SK-MEL-5 (cell line): ENCODE measurements at regions not wholly inside any gene's neighbourhood (a gene's known extent, or its start where the extent isn't known, plus 50 kb on each side); places are given as distances from the start of the nearest gene placed in this dataset.

Experiments
- DNase-seq: peaks from one replicate; pipeline ENCODE4 v3.0.0-alpha.2; 2016; ENCODE audit warnings: low read depth, low spot score
- in situ Hi-C: cut with HindIII; loops from 2 replicates; pipeline ENCODE4 v1.10.0; 2016; ENCODE audit warnings: low sequenced_read_pairs, high pct_unique_total_duplicates, low pct_unique_long_range_greater_than_20kb

DNA sequence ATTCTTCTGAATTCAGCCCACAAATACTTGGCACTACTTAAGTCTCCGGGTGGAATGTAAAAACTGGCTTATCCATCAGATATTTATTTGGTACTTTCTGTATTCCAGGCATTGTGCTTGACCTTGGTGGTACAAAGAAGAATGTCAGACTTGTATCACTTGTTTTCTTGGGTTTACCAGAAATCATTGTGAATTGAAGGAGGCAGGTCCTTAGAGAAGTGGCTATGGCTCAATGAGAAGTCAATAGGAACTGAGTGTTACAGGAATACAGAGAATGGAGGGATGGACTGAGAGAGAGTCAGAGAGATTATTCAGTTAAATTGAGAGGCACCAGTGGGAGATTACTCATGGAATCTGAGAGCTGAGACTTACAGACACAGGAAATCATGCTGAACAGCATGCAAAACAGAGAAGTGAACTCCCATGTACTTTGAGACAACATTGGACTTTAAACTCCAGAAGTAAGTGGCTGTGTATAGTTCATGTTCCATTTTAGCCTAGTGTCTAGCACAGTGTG is 704.1 kb downstream of the CDH11 start:
- in situ Hi-C loops, result no loop called here
- DNase-seq, result no peak

DNA sequence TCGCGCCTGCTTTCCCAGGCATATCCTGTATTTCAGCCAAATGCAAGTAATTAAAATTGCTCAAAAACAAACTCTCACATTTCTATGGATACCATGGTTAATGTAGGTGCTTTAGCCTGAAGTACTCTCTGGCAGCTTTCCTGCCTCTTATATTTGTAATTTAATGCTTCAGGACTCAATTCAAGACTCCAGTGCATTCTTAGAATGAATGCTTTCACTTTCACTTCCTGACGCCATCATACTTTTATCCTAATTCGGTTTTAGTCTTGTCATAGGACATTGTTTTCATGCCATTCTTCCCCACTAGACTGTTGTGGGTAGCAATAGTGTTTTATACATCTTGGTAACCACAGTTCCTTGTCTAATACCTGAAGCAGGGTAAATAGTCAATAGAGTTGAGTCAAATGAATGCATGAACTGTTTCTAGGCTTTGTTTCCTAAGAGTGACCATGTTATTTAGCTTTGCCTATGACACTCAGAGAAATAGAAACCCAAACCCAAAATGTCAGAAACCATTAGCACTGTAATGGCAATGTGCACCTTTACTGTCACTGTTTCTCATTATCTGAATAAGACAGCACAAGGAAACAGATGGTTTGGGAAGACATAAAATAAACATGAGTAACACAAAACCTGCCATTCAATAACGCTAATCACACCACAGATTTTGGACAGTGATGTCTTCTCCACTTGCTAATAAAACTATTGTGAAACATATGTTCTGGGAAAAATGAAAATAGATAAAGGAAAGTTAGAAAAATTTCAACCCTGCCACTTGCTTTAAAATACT is 705.5 kb downstream of the CDH11 start:
- DNase-seq, result peak; percentile 24
- in situ Hi-C loops, result no loop called here

DNA sequence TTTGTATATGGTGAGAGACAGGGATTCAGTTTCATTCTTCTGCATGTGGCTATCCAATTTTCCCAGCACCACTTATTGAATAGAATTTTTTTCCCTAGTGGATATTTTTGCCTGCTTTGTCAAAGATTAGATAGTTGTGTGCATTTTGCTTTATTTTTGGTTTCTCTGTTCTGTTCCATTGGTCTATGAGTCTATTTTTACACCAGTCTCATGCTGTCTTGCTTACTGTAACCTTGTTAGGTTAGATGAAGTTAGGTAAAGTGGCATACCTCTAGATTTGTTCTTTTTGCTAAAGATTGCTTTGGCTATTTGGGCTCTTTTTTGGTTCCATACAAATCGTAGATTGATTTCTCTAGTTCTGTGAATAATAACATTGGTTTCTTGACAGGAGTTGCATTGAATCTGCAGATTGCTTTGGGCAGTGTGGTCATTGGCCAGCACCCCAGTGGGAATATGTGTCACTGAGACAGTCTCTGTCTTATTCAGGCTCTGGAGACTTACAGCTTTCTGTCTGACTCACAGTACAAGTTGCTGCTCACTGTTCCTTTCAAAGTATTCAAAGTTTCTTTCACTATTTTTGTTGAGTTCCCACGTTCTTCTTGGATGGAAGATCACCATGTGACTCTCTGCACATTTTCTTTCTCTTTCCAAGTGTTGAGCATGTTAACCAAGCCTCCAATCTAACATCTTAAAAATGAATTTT is 709.1 kb downstream of the CDH11 start:
- DNase-seq, result peak; percentile 52
- in situ Hi-C loops, result no loop called here

DNA sequence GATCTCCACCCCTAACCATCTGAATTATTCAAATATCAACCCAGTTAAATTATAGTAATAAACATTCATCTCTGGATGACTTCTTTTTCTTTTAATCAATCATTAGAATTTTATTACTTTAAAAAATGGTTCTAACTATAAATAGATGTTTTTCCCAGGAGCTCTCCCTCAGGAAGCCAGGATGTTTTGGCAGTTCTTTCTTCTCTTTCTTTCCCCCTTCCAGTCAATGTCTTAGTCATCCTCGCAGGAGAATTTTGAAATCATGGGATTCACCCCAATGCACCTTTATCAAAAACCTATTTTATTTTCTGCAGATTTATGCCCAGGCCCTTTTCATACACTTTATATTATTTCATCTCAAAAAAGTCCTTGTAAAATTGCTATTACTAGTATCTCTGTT is 711.6 kb downstream of the CDH11 start:
- in situ Hi-C loops, result no loop called here
- DNase-seq, result no peak

DNA sequence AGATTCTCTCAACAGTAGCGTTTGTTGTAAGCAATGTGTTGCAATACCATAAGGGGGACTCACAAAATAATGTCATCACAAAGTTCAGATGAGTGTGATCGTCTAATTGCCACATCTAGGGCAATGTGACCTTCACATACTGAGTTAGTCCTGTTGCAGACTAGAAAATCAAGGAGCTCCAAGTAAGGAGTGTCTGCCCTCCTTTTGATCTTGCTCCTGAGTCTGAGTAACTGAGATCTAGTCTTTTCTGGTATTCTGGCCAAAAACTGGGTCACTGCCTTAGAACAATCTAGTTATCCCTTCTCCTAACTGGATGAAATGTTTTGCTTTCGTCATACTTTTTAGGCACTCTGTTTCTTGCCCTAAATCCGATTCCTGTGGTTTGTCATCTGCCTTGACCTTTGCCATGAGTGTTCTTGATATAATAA is 712.1 kb downstream of the CDH11 start:
- DNase-seq, result peak; percentile 2
- in situ Hi-C loops, result no loop called here

DNA sequence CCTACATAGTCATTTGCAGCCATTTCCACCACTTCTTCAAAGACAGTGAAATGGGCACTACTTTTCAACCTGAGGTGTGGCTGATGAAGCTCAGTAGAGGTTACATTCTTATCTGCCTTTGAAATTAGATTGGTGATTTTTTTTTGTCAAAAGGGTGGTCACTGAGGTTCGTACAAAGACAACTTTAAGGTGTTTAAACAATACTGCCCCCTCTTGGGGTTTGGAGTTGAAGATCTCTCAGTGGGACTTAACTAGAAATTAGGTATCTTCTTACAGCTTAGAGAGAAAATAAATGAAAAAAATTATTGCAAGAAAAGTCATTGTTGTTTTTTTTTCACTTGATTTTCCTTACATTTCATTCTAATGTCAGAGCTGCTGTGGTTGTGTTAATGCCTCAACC is 713.2 kb downstream of the CDH11 start:
- in situ Hi-C loops, result no loop called here
- peak; percentile 24 for DNase-seq

DNA sequence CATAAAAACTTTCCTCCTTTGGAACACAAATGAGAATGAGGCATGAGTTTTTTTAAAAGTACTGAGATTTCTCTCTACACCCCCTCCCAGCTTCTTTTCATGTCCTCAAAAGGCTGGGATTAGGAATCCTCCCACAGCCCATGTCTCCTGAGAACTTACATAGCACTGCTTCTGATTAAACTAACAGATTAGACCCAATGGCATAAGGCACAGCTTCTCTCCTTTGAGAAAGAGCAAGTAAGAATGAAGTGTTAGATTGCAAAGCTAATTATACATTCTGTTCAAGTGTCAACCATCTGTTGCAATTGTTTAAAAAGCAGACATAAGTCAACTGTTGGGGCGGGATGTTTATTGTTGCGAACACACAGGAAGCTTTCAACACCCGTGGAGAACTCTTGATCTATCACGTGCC is 715.1 kb downstream of the CDH11 start:
- DNase-seq, result no peak
- in situ Hi-C loops, result no loop called here

DNA sequence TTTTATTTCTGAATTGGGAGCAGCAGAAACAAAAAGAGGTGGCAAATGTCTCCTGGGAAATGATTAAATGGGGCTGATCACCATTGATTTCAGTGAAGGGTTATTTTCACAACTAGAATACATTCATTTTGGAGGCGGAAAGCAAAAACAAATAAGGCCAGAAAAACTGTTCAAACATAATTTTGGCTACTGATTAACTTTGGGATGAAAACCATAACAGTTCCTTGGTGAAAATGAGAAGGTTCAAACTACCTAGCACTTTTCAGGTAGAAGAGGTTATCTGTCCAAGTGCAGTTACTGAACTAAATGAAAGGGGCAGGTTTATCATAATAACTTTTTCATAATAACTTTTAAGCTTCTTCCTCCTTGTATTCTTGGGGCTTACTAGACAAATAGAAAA is 718.5 kb downstream of the CDH11 start:
- in situ Hi-C loops, result no loop called here
- DNase-seq, result no peak

DNA sequence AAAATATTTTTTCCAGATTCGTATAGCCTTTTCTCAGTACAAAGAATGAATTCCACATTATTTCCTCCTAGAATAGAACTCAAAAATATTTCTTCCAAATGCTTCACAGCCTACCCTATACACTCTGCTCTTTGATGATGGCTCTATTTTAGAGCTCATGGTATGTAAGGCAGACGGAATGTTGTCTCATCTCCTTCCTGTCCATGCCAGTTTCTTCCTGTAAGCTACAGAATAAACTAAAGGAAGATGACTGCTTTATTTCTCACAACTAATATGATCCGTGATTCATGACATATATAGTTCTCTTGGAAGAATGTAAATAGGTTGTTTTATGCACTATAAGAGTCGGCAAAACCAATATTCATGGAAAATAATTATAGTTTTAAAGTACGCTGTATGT is 723.1 kb downstream of the CDH11 start:
- no peak for DNase-seq
- in situ Hi-C loops, result no loop called here

DNA sequence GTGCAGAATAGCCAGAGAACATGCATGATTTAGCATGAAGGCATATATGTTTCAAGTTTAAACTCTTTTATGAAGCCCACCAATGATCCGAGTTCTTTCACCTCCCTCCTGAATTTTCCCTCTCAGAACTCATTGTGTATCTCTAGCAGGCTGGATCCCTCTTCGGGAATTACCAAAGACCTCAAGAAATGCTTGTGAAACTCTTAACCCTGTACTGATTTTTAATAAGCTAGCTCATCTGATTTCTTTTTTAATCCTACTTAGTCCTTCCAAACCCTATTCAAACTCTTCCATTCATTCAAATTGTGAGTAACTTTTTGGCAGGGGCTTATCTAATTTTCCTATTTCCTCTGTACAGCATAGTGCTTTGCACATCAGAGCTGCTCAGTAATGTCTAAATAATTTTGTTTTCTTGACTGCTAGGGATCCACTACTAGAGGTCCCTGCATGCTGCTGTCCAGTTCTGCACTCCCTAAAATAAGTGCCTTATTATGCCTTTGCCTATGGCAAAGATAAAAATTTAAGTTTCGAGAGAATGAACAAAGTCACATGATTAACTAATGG is 723.8 kb downstream of the CDH11 start:
- DNase-seq, result no peak
- in situ Hi-C loops, result no loop called here

DNA sequence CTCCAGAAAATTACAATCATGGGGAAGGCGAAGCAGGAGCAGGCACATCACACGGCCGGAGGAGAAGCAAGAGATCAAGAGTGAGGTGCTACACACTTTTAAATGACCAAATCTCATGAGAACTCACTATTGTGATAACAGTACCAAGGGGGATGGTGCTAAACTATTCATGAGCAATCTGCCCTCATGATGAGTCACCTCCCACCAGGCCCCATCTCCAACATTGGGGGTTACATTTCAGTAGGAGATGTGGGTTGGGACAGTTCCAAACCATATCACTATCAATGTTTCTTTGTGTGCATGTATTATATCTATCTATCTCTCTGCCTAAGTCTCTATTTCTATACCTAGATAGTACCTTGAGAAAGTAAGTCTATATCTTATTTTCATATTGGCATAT is 724.8 kb downstream of the CDH11 start:
- no peak for DNase-seq
- in situ Hi-C loops, result no loop called here

DNA sequence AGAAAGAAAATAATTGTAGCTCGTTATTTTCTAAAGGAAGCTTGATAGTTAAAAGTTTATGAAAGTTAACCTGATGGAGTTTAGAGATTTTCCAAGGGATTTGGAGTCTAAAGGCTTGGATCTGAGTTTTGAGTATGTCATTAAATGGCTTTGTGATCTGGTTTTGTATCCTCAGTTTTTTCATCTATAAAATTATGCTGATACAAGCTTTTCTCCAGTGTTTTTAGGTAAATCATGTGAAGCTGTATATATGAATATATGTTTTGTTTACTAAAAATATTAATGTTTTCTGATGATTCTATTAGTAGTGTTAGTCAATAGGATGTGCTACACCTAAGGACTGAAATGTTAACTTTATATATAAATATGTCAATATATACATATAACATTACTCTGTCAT is 727.8 kb downstream of the CDH11 start:
- DNase-seq, result no peak
- in situ Hi-C loops, result no loop called here

DNA sequence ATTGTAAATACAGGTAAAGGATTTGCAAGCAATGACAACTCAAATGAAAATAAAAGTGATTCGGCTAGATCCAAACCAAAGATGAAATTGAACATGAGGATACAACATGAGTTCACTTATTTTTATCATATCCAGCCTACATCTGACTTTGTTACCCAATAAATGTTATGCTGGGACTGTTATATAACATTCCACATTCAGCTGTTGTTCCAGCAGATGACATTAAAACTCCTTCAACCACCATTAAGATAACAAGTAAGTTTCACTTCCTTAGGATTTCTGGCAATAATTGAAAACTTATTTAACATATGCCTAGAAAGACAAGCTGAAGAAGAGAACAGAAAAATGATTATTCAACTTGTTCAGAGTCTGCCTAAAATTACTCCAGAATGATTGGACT is 729.4 kb downstream of the CDH11 start:
- DNase-seq, result no peak
- in situ Hi-C loops, result no loop called here

DNA sequence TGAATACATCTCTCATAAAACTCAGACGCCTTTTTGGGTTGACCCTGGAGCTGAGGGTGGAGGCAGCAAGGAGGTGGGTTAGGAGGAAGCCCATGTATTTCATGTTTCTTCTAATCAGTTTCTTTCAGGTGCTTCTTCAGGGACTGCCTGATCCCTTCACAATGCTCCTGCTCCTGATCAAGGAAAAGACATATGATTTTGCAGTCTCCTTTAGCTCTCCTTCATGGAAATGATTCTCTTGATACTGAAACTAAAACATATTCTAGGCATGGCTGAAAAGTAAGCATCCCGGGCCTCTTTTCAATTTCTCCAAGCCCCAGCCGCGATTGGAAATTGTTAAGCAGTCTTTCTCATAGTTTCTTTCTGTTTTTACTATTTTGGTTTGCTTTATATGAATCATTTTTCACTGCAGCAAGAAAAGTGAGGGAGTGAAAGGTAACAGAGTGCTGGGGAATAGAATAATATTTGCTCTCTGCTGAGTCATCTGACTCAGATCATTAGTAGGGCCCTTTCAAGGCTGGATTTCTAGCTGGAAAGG is 730.7 kb downstream of the CDH11 start:
- no peak for DNase-seq
- in situ Hi-C loops, result no loop called here

DNA sequence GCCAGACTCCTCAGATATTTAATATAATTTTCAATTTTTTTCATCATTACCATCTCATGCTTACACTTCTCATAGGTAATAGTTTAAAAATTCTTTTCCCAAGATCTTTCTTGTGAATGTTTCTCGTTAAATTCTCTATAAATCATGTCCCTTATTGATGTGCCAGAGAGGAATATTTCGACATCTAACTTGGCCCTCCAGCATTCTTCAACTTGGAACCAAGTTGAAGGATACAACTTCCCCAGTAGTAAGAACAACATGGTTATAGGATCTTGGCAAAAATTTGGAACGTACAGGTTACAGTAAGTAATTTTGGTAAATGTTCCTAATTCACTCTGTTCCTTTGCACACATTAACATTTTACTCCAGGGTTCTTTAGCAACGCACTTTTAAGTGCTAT is 731.8 kb downstream of the CDH11 start:
- in situ Hi-C loops, result no loop called here
- no peak for DNase-seq

DNA sequence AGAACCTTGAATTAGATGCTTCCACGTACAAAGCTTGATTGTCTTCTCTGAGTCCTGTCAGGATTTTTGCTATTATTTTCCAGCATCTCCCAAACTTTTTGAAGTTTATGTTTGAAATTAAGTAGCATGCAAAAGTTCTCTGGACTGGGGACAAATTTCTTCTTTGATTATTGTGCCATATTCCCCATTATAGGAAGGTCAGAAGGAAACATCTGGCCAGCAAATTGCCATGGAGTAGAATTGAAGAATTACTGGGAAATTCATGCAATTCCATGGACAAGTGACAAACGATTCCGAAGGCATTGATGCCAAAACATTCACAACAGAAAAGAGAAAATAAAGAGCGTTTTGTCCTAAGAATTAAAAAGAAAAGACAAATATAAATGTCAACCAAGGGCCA is 737.2 kb downstream of the CDH11 start:
- no peak for DNase-seq
- in situ Hi-C loops, result no loop called here

DNA sequence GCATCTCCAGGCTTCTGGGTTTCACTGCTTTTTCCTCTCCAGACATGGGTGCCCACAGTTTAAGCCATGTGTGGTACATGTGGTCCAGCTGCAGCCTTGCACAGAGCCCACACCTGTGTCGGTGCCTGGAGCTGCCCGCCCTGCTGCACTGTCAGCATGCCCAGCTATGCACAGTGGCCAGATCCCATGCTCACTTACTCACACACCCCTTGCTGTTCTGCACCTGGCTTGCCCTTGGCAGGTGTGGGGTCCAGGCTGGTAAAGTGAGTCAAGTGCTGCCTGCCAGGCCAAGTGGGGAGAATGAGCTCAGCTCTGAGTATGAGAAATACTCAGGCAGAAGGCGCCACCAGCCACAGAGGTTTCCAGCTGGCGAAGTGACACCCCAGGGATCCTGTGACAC is 739.9 kb downstream of the CDH11 start:
- in situ Hi-C loops, result no loop called here
- no peak for DNase-seq

DNA sequence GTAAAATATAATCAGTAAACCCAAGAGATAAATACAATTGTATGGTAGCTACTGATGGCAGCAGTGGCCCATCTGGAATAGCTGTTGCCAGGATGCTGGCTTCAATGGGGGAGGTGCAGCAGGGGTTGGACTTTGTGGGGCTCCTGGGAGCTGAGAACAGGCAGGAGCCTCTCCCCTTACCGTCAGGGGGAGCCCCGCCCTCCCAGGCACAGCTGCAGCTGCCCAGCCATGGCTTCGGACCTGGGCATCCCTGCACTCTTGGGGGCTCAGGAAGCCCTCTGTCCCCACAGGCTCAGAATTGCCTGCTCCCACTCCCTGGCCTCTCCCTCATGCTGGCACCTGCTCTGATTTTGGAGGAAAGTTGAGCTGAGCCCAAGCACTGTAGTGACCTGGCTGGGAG is 741.1 kb downstream of the CDH11 start:
- in situ Hi-C loops, result no loop called here
- no peak for DNase-seq
